HG02798 (cell line): ENCODE measurements at regions not wholly inside any gene's neighbourhood (a gene's known extent, or its start where the extent isn't known, plus 50 kb on each side); places are given as distances from the start of the nearest gene placed in this dataset.

Source experiments
- ATAC-seq: cut with Tn5 transposase; IDR thresholded peaks from one replicate; pipeline ENCODE4 v1.9.1; 2021; ENCODE audit warnings: mild to moderate bottlenecking; ENCODE audit not compliant: unreplicated experiment, poor library complexity

GRCh38 chr11:92808022-92808421 is 161.4 kb upstream of the MTNR1B start:
- ATAC-seq: no peak

DNA sequence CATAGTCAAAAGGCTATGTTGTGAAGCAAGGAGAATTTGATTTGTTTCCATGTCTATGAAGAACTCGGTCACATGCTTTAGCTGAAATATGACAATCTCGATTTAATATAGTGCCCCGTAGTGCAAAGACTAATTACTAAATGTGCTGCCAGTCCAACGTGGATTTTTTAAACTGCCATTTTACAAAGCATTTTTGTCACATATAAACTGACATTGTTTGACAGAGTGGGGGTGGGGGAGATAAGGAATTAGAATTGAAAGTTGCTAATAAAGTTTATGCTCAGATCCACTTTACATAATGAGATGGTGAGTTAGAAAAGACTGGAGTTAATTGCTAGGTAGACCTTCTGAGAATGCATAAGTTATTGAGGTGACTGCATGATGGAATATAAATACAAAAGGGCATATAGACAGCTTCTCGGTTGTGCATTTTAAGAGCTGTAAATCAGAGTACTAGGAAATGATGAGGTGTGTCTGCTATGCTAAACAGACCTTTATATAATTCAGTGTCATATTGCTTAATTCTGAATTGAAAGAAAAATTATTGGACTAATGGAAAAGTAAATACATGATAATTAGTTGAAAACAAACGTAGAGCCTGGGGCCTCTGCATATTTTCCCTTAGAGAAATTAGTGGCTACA is 158.9 kb upstream of the MTNR1B start:
- no peak for ATAC-seq

GRCh38 chr11:92811341-92811740 is 158.1 kb upstream of the MTNR1B start:
- no peak for ATAC-seq

DNA sequence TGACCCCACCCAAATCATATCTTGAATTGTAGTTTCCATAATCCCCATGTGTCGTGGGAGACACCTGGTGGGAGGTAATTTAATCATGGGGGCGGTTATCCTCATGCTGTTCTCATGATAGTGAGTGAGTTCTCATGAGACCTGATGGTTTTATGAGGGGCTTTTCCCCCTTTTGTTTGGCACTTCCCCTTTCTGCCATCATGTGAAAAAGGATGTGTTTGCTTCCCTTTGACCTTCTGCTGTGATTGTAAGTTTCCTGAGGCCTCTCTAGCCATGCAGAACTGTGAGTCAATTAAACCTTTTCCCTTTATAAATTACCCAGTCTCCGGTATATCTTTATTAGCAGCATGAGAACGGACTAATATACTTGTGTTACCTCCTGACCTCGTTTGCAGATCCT is 156.6 kb upstream of the MTNR1B start:
- ATAC-seq: no peak

GRCh38 chr11:92819830-92820229 is 149.6 kb upstream of the MTNR1B start:
- ATAC-seq: no peak

GRCh38 chr11:92820860-92821259 is 148.6 kb upstream of the MTNR1B start:
- ATAC-seq: no peak

- ATAC-seq: no peak
Observed at GRCh38 chr11:92822410-92822809, 147.0 kb upstream of the MTNR1B start.

GRCh38 chr11:92826136-92826535 is 143.3 kb upstream of the MTNR1B start:
- no peak for ATAC-seq

DNA sequence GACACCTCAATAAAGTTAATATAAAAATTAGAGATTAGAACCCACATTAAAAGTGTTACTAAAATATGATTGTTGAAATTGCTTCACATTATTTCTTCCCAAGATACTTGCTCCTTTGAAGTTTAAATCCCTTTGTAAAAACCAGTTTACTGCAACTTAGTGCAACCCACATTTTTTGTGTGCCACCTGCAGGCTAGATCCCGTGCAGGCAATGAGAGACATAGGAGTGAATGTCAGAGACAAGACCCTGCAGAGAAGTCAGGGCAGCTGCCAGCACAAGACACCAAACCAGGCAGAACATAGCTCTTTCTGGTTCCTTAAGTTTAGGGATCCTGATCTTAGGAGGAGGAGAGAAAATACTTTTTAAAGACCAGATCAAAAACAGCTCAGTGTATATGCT is 142.8 kb upstream of the MTNR1B start:
- no peak for ATAC-seq

DNA sequence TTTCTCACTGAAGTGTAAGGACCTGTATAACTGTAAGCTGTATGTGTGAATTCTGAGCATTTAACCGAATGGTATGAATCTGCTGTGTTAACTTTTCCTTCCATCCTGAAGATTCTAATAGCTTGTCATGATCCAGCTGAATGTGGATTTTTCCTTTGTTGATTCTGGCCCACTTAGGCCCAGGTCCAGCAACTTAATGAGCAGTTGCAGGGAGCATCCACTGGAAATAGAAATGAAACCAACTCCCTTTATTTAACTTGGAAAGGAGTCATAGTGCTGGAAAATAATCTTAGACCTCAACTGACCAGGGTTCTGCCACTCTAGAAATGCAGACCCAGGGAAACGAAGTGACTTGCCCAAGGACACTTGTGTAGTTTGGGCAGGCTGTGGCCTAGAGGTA is 142.3 kb upstream of the MTNR1B start:
- ATAC-seq: no peak

- ATAC-seq: no peak
Observed at GRCh38 chr11:92828556-92828955, 140.9 kb upstream of the MTNR1B start.

DNA sequence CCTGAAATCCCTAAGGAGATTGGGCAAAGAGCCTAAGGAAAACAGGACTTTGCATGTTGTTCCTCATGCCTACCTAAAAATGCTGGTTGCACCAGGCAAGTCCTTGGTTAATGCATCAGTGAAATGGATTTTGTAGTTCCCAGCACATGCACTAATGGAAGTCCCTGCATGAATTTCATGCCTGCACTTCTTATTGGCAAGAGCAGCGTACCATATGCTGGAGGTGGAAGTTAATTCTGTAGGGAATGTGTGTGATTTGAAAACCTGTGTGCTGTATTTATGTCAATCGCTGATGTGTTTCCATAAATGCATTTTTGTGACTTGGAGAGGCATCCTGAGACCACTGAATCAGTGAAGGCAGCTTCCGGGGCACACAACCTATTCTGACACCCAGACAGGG is 140.3 kb upstream of the MTNR1B start:
- no peak for ATAC-seq

GRCh38 chr11:92829671-92830070 is 139.8 kb upstream of the MTNR1B start:
- no peak for ATAC-seq

DNA sequence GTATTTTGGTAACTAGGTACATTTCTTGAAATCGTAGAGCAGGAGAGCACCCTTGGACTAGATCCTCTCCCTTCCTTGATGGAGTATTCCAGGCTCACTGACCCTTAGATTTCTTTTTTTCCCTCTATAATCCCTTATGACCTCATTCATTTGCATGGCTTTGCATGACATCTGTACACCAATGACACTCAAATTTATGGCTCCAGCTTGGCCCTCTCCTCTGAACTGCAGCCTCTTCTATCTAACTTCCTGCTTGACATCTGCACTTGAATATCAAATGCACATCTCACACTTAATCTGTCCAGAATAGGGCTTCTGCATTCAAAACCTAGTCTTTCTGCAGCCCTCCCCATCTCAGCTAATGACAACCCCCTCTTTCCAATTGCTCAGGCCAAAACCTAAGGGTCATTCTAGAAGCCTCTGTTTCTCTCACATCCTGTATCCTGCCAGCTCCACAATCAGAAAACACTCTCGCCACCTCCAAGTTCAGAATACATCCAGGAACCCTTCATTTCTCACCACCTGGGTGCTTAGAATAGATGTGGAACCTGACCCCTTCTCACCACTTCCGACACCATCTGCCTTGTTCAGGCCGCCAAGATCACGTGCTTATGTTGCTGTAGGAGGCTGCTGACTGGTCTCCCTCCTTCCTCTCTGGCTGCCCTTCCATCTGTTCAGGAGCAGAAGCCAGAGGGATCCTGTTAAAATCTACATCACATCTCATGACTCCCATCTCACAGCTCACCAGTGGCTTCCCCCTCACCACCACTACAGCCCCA is 138.9 kb upstream of the MTNR1B start:
- peak; percentile 87 for ATAC-seq

GRCh38 chr11:92834296-92835020 is 135.0 kb upstream of the MTNR1B start:
- no peak for ATAC-seq

- ATAC-seq: no peak
Observed at GRCh38 chr11:92837595-92837994, 131.9 kb upstream of the MTNR1B start.

- ATAC-seq: no peak
Observed at GRCh38 chr11:92838759-92839310, 130.6 kb upstream of the MTNR1B start.

GRCh38 chr11:92839450-92839849 is 130.0 kb upstream of the MTNR1B start:
- no peak for ATAC-seq

GRCh38 chr11:92841719-92842118 is 127.7 kb upstream of the MTNR1B start:
- no peak for ATAC-seq

DNA sequence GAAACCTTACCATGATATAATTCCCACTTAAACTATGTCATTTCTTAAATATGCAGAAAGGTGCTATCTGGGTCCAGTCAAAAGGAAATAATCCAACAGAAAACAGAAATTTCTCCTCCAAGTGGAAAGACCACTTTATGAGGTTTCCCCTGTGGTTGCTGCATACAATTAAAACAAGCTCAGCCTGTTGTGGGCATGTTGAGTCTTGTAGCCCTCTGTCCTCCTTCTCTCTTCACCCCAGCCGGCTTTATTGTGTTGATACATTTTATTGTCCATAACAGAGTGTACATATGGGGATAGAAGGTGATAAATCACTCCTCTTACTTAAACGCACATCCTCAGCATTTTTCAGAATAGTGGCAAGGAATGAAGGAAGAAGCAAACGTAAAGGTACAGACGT is 126.0 kb upstream of the MTNR1B start:
- ATAC-seq: no peak

- no peak for ATAC-seq
Observed at GRCh38 chr11:92844197-92844596, 125.3 kb upstream of the MTNR1B start.
